GM21786 (cell line): ENCODE measurements at regions not wholly inside any gene's neighbourhood (a gene's known extent, or its start where the extent isn't known, plus 50 kb on each side); places are given as distances from the start of the nearest gene placed in this dataset.

Experiments used
- ATAC-seq: cut with Tn5 transposase; IDR thresholded peaks from one replicate; pipeline ENCODE4 v1.9.1; 2021; ENCODE audit not compliant: unreplicated experiment

- ATAC-seq = no peak
These were observed 91.1 kb downstream of the LINGO1 start for GRCh38 chr15:77541421-77542181.

- ATAC-seq = no peak
These were observed 92.2 kb downstream of the LINGO1 start for GRCh38 chr15:77540312-77541060.

DNA sequence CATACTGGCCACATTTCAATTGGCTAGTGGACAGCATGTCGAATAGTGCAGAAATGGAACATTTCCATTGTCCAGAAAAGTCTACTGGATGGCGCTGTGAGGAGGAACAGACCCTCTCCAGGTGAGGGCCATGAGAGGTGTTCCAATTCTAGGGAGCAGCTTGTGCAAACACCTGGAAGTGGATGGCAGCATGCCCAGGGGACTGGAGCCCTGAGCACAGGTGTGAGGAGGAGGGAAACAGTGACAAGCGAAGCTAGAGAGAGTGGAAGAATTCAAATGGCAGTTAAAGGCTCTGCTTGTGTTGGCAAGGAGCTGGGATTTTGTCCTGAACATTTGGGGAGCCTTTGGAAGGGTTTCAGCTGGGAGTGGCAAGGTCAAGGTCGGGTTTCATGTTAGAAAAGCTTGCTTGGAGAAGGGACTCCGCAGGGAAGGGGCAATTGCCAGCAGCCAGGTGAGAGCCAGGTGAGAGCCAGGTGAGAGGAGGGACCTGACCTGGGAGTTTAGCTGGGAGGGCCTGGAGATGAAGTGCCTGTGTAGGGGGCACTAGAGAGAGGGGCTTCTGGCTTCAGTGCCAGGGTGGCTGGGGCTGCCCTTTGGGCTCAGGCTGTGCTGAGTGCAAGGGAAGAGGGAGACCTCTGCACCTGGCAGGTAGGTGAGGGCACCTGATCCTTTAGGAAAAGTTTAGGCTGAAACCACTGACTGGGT, 93.8 kb downstream of the LINGO1 start:
- ATAC-seq = no peak

DNA sequence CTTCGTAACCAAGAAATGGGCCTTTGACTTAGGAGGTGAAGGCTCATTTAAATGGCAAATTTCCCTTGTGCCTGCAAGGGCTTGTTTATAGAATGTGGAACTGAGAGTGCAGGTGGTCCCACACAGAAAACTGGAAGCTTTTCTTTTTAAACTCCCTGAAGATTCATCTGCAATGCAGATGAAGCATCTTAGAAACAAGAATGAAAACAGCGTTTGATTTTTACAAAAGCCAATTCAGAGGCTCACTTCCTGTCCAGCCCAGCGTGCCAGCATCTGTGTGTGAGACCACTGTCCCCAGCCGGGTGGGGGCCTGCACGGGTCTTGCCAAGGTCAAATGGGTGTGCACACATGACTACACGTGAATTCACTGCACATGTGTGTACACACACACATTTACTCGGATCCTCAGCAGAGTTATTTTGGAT, 94.7 kb downstream of the LINGO1 start:
- ATAC-seq = peak; percentile 82

- ATAC-seq = no peak
These were observed 95.7 kb downstream of the LINGO1 start for GRCh38 chr15:77537006-77537405.

- no peak for ATAC-seq
These were observed 96.9 kb downstream of the LINGO1 start for GRCh38 chr15:77535845-77536244.
